NB4 (cell line): ENCODE measurements at regions not wholly inside any gene's neighbourhood (a gene's known extent, or its start where the extent isn't known, plus 50 kb on each side); places are given as distances from the start of the nearest gene placed in this dataset.
"Not testable (repeated sequence)": the region's sequence is repeated elsewhere in the genome, so short reads cannot be mapped to it uniquely, and the experiment has no call there.

ENCODE experiments used
- DNase-seq: peaks from one replicate; pipeline ENCODE4 v3.0.0; 2010; ENCODE audit warnings: low read depth
- H3K4me3 ChIP-seq: one replicate; pipeline ENCODE4 v1.5.1; 2011; ENCODE audit warnings: mild to moderate bottlenecking, low read depth, low read length, moderate library complexity
- MYC ChIP-seq: IDR thresholded peaks from 2 replicates; pipeline ENCODE4 v1.6.1; 2011; ENCODE audit warnings: low read depth, low read length
- POLR2A ChIP-seq: IDR thresholded peaks from 2 replicates; pipeline ENCODE4 v1.6.1; 2011; ENCODE audit warnings: mild to moderate bottlenecking; ENCODE audit not compliant: insufficient read length; ENCODE audit errors: extremely low read depth
- TF ChIP-seq, protein P1 (sequence below): IDR thresholded peaks from one replicate; pipeline ENCODE4 v1.5.1; 2012; ENCODE audit warnings: low read depth, low read length
- TF ChIP-seq, protein P2 (sequence below): IDR thresholded peaks from 2 replicates; pipeline ENCODE4 v1.6.1; 2011; ENCODE audit warnings: low read depth, low read length

GRCh38 chr17:70437656-70438055 is 268.3 kb downstream of the KCNJ2 start:
- no peak overlapping the region for H3K4me3 ChIP-seq
- no peak for DNase-seq
- TF ChIP-seq, protein P1, sequence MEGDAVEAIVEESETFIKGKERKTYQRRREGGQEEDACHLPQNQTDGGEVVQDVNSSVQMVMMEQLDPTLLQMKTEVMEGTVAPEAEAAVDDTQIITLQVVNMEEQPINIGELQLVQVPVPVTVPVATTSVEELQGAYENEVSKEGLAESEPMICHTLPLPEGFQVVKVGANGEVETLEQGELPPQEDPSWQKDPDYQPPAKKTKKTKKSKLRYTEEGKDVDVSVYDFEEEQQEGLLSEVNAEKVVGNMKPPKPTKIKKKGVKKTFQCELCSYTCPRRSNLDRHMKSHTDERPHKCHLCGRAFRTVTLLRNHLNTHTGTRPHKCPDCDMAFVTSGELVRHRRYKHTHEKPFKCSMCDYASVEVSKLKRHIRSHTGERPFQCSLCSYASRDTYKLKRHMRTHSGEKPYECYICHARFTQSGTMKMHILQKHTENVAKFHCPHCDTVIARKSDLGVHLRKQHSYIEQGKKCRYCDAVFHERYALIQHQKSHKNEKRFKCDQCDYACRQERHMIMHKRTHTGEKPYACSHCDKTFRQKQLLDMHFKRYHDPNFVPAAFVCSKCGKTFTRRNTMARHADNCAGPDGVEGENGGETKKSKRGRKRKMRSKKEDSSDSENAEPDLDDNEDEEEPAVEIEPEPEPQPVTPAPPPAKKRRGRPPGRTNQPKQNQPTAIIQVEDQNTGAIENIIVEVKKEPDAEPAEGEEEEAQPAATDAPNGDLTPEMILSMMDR: no peak
- TF ChIP-seq, protein P2, sequence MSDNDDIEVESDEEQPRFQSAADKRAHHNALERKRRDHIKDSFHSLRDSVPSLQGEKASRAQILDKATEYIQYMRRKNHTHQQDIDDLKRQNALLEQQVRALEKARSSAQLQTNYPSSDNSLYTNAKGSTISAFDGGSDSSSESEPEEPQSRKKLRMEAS: no peak
- no peak for TF ChIP-seq MYC
- no peak for TF ChIP-seq POLR2A

DNA sequence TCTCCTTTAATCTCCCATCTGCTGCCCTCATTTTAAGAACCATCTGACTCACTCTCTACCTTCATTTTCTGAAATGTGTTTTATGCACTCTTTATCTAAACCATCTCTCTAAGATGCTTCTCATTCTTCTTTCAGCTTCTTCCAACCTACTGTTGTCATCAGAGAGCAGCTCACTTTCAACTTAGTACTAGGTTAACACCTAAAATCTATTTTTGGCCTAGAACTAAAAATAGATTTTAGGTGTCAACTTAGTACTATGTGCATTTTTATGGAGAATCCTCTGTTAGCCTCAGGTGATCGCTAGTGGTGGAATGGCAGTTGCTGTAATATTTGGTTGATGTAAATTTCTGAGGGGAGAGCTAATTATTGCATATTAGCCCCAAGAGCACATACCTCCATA is 277.1 kb downstream of the KCNJ2 start:
- no peak overlapping the region for H3K4me3 ChIP-seq
- TF ChIP-seq, protein P2: no peak
- TF ChIP-seq, protein P1: no peak
- no peak for DNase-seq

- DNase-seq: no peak
- TF ChIP-seq MYC: no peak
- TF ChIP-seq, protein P1: no peak
- no peak for TF ChIP-seq POLR2A
- TF ChIP-seq, protein P2: no peak
These were observed 278.3 kb downstream of the KCNJ2 start for GRCh38 chr17:70447588-70447987.

GRCh38 chr17:70453075-70453474 is 283.7 kb downstream of the KCNJ2 start:
- not testable (repeated sequence) for DNase-seq, H3K4me3 ChIP-seq

More at GRCh38 chr17:70447588-70447987, 278.3 kb downstream of the KCNJ2 start:
- no peak overlapping the region for H3K4me3 ChIP-seq

DNA sequence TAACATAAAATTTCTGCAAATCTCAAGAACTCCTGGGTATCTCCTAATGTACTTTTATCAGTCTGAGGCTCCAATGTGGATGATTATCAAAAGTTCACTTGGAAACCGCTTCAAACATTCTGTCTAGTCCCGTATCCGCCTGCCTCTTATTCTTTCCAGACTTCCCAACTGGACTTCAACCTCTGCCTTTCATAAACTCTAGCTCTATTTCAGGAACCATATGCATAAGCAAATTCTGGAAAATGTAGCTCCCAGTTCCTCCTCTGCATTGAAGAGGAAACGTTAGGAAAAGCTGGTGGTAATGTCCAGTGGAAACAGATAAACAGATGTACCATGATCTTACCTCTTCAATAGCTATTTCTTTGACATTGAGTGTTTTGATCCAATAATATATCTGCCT is 285.0 kb downstream of the KCNJ2 start:
- no peak overlapping the region for H3K4me3 ChIP-seq
- TF ChIP-seq, protein P1: no peak
- TF ChIP-seq, protein P2: no peak
- TF ChIP-seq POLR2A (no peak), MYC (no peak)
- DNase-seq: no peak

- TF ChIP-seq, protein P1: no peak
- TF ChIP-seq MYC (no peak), POLR2A (no peak)
- TF ChIP-seq, protein P2: no peak
- H3K4me3 ChIP-seq: no peak overlapping the region
- DNase-seq: no peak
These were observed 285.6 kb downstream of the KCNJ2 start for GRCh38 chr17:70454908-70455307.
